IMR-90 (cell line): ENCODE measurements at regions not wholly inside any gene's neighbourhood (a gene's known extent, or its start where the extent isn't known, plus 50 kb on each side); places are given as distances from the start of the nearest gene placed in this dataset.

ENCODE experiments used
- ATAC-seq: fragments of 200-7000 bp; cut with Tn5 transposase; 2 replicates; pipeline ENCODE4 v1.9.1; 2020; ENCODE audit warnings: low read depth, mild to moderate bottlenecking, moderate library complexity
- BruUV-seq: library from RNA; stranded (reverse); fragments of 400-500 nt; replicated peaks from 2 replicates; lab custom pipeline; 2021; lab: Mats Ljungman, UMichigan
- CTCF ChIA-PET: fragments of 300-600 bp; formaldehyde crosslinking; extraction: SDS; loops from one replicate; lab custom pipeline; 2021; ENCODE audit warnings: antibody characterized with exemption; lab: Yijun Ruan, JAX
- POLR2A ChIA-PET: fragments of 300-600 bp; sonication (Branson Sonifier 250); formaldehyde crosslinking; loops from one replicate; lab custom pipeline; 2022; ENCODE audit warnings: antibody characterized with exemption; ENCODE audit not compliant: unreplicated experiment; lab: Charles Lee
- DNase-seq: peaks from one replicate; pipeline ENCODE4 v3.0.0; 2013
- H2AFZ ChIP-seq: replicated peaks from 2 replicates; pipeline ENCODE3; 2013; ENCODE audit warnings: low read length, mild to moderate bottlenecking; ENCODE audit not compliant: poor library complexity
- H2AK5ac ChIP-seq: 2 replicates; pipeline ENCODE4 v1.6.1; 2013; ENCODE audit warnings: low read depth, low read length, inconsistent platforms
- H2AK9ac ChIP-seq: replicated peaks from 2 replicates; pipeline ENCODE3; 2013; ENCODE audit warnings: mild to moderate bottlenecking, low read depth, low read length, moderate library complexity; ENCODE audit not compliant: poor library complexity
- H2BK120ac ChIP-seq: 2 replicates; pipeline ENCODE4 v1.6.1; 2013; ENCODE audit warnings: low read depth, low read length, inconsistent platforms
- H2BK15ac ChIP-seq: 3 replicates; pipeline ENCODE4 v1.6.1; 2013; ENCODE audit warnings: low read depth, low read length, inconsistent platforms
- H2BK20ac ChIP-seq: 2 replicates; pipeline ENCODE4 v1.6.1; 2013; ENCODE audit warnings: low read depth, mild to moderate bottlenecking, inconsistent platforms, low read length, moderate library complexity
- H2BK5ac ChIP-seq: 2 replicates; pipeline ENCODE4 v1.6.1; 2013; ENCODE audit warnings: mild to moderate bottlenecking, low read depth, low read length, inconsistent platforms; ENCODE audit not compliant: poor library complexity, severe bottlenecking
- H3K14ac ChIP-seq: replicated peaks from 2 replicates; pipeline ENCODE4 v1.6.1; 2013; ENCODE audit warnings: low read depth, low read length, inconsistent platforms
- H3K18ac ChIP-seq: 2 replicates; pipeline ENCODE4 v1.6.1; 2013; ENCODE audit warnings: low read depth, low read length, control low read depth
- H3K23ac ChIP-seq: 2 replicates; pipeline ENCODE4 v1.6.1; 2013; ENCODE audit warnings: low read depth, low read length, inconsistent platforms
- H3K27ac ChIP-seq: 2 replicates; pipeline ENCODE4 v1.5.1; 2013; ENCODE audit warnings: mild to moderate bottlenecking, control low read depth, low read length; ENCODE audit not compliant: insufficient read depth
- H3K27me3 ChIP-seq: 2 replicates; pipeline ENCODE4 v1.6.1; 2013; ENCODE audit warnings: low read length; ENCODE audit not compliant: control insufficient read depth, insufficient read depth
- H3K36me3 ChIP-seq: 2 replicates; pipeline ENCODE4 v1.6.1; 2013; ENCODE audit warnings: low read length, mixed read lengths; ENCODE audit not compliant: control insufficient read depth, insufficient read depth
- H3K4ac ChIP-seq: 2 replicates; pipeline ENCODE4 v1.6.1; 2013; ENCODE audit warnings: low read depth, low read length, inconsistent platforms
- H3K4me1 ChIP-seq: 2 replicates; pipeline ENCODE4 v1.6.1; 2013; ENCODE audit warnings: low read length, mixed read lengths; ENCODE audit not compliant: control insufficient read depth, insufficient read depth
- H3K4me2 ChIP-seq: 2 replicates; pipeline ENCODE4 v1.6.1; 2013; ENCODE audit warnings: low read depth, mild to moderate bottlenecking, control low read depth, low read length, moderate library complexity
- H3K4me3 ChIP-seq: 2 replicates; pipeline ENCODE4 v1.5.1; 2013; ENCODE audit warnings: low read depth, mild to moderate bottlenecking, control low read depth, low read length, moderate library complexity; ENCODE audit not compliant: insufficient read depth
- H3K56ac ChIP-seq: 2 replicates; pipeline ENCODE4 v1.6.1; 2013; ENCODE audit warnings: low read length, inconsistent platforms; ENCODE audit not compliant: insufficient read depth; ENCODE audit errors: extremely low read depth
- H3K79me1 ChIP-seq, 2 experiments: 2 replicates each; pipeline ENCODE4 v1.6.1; 2013; ENCODE audit warnings: low read length in 2 of 2, inconsistent platforms in 1 of 2, low read depth in 1 of 2
- H3K9ac ChIP-seq: 2 replicates; pipeline ENCODE4 v1.6.1; 2013; ENCODE audit warnings: low read depth, low read length, control low read depth
- H3K9me1 ChIP-seq: 2 replicates; pipeline ENCODE4 v1.6.1; 2013; ENCODE audit warnings: low read length, inconsistent platforms; ENCODE audit not compliant: insufficient read depth
- H3K9me3 ChIP-seq: 2 replicates; pipeline ENCODE4 v1.6.1; 2013; ENCODE audit warnings: low read length; ENCODE audit not compliant: control insufficient read depth, insufficient read depth
- H4K20me1 ChIP-seq: 2 replicates; pipeline ENCODE4 v1.6.1; 2013; ENCODE audit warnings: low read length, inconsistent platforms; ENCODE audit not compliant: insufficient read depth
- H4K5ac ChIP-seq: 2 replicates; pipeline ENCODE4 v1.6.1; 2013; ENCODE audit warnings: mild to moderate bottlenecking, low read depth, low read length, control low read depth
- H4K8ac ChIP-seq, 2 experiments: 2 replicates each; pipeline ENCODE4 v1.6.1; 2013; ENCODE audit warnings: low read depth in 2 of 2, low read length in 2 of 2, control low read depth in 1 of 2, inconsistent platforms in 1 of 2
- H4K91ac ChIP-seq: 2 replicates; pipeline ENCODE4 v1.6.1; 2013; ENCODE audit warnings: low read depth, low read length, inconsistent platforms; ENCODE audit not compliant: insufficient read depth
- RAD21 ChIP-seq: IDR thresholded peaks from 2 replicates; pipeline ENCODE4 v1.6.1; 2012; ENCODE audit warnings: low read length, improper control_type of control experiment
- WGBS, 2 experiments: methylation state at CpG; one replicate each; pipeline versions ENCODE4 v1.1.5 to v1.1.7; 2013; ENCODE audit warnings: missing lambda C conversion rate in 2 of 2; ENCODE audit not compliant: insufficient read length in 1 of 2; ENCODE audit errors: extremely low coverage in 2 of 2; 5-methylcytosine and 5-hydroxymethylcytosine counted together
- dilution Hi-C: fragments of 300-500 bp; cut with HindIII; formaldehyde crosslinking; loops from one replicate; pipeline ENCODE4 v1.14.3; 2018; ENCODE audit warnings: low sequenced_read_pairs; ENCODE audit not compliant: unreplicated experiment
- in situ Hi-C: fragments of 300-500 bp; cut with MboI; formaldehyde crosslinking; loops from 3 replicates; pipeline ENCODE4 v1.14.3; 2019; ENCODE audit warnings: low sequenced_read_pairs, inconsistent platforms, mixed read lengths
- intact Hi-C: fragments of 100-400 bp; cut with micrococcal nuclease; formaldehyde crosslinking; loops from 2 replicates; pipeline ENCODE4 v1.10.0; 2022

GRCh38 chr2:122389694-122390093 lies 634.2 kb downstream of the TSN start:
- ATAC-seq (no peak), DNase-seq (no peak)
- H4K8ac ChIP-seq: no peak overlapping the region
- no peaks in the 10 kb centered on the region for H3K36me3 ChIP-seq
- H3K27me3 ChIP-seq: no peaks in the 10 kb centered on the region
- no peak overlapping the region for H2BK120ac ChIP-seq
- CTCF ChIA-PET: no interaction called here
- H4K5ac ChIP-seq: no peak overlapping the region
- no peak for TF ChIP-seq RAD21
- in situ Hi-C loops (no loop called here), intact Hi-C loops (no loop called here), dilution Hi-C loops (no loop called here)
- no peak overlapping the region for H2AK5ac ChIP-seq
- no peak overlapping the region for H2BK15ac ChIP-seq
- H3K4ac ChIP-seq: no peak overlapping the region
- H4K91ac ChIP-seq: no peak overlapping the region
- H2AK9ac ChIP-seq: no peak overlapping the region
- H2BK20ac ChIP-seq: no peak overlapping the region
- no TSS peak for BruUV-seq
- H3K79me1 ChIP-seq: no peaks in the 10 kb centered on the region
- peaks cover 8% of the 10 kb centered on the region for H3K9me3 ChIP-seq
- H3K14ac ChIP-seq: no peak overlapping the region
- H2AFZ ChIP-seq: no peak overlapping the region
- H3K18ac ChIP-seq: no peak overlapping the region
- no peak overlapping the region for H3K23ac ChIP-seq
- POLR2A ChIA-PET: no interaction called here
- no peak overlapping the region for H3K9ac ChIP-seq
- 17% methylated on average over 2 of the region's 4 CpGs; no CpG with 5 or more reads in 1 of the 2 experiments for WGBS, 2 experiments
- no peak overlapping the region for H3K4me3 ChIP-seq
- no peak overlapping the region for H3K4me2 ChIP-seq
- H4K20me1 ChIP-seq: no peaks in the 10 kb centered on the region
- H3K56ac ChIP-seq: no peak overlapping the region
- no peak overlapping the region for H3K27ac ChIP-seq
- no peaks in the 10 kb centered on the region for H3K9me1 ChIP-seq
- H3K4me1 ChIP-seq: no peaks in the 10 kb centered on the region
- H2BK5ac ChIP-seq: no peak overlapping the region
